GM21367 (cell line): ENCODE measurements at regions not wholly inside any gene's neighbourhood (a gene's known extent, or its start where the extent isn't known, plus 50 kb on each side); places are given as distances from the start of the nearest gene placed in this dataset.
"Not testable (repeated sequence)": the region's sequence is repeated elsewhere in the genome, so short reads cannot be mapped to it uniquely, and the experiment has no call there.

Experiments
- ATAC-seq: cut with Tn5 transposase; IDR thresholded peaks from one replicate; pipeline ENCODE4 v1.9.1; 2021; ENCODE audit not compliant: unreplicated experiment

GRCh38 chr5:109630093-109630492, 59.6 kb upstream of the MAN2A1 start:
- ATAC-seq: no peak

DNA sequence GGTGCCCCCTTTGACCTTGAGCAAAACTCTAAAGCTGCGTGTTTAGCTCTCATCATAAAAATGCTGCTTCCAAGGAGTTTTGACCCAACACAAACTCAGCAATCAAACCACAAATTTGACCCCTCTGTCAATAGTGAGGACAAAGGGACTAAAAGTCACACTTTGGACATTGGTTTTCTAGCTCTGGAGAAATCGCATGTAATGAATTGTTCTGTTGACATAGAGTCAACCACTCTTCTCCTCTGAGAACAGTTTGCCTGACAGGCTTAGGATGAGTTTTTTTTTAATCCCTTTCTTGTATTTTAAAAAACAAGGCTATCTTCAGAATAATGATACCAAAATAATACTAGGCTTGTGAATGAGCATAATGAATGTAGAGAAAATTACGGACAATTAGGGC, 61.1 kb upstream of the MAN2A1 start:
- ATAC-seq: no peak

- ATAC-seq: not testable (repeated sequence)
These were observed 68.5 kb upstream of the MAN2A1 start for GRCh38 chr5:109621266-109621665.

- ATAC-seq: no peak
These were observed 69.1 kb upstream of the MAN2A1 start for GRCh38 chr5:109620651-109621050.

DNA sequence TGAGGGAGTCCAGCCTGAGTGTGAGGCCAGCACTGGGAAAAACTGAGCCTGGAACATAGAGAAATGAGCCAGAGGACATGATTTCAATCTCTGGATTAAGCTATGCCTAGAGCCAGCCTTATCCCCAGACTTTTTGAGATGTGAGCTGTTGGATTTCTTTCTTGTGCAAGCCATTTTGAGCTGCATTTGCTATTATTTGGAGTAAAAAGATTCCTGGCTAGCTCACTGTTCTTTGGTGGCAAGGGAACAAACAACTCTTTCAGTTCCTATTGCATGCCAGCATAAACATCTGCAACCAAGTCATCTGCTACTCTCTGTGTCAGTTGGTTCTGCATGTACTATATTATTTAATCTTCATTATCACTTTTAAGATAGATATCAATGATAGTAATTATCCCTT, 70.1 kb upstream of the MAN2A1 start:
- no peak for ATAC-seq

GRCh38 chr5:109619021-109619460, 70.7 kb upstream of the MAN2A1 start:
- ATAC-seq: no peak

DNA sequence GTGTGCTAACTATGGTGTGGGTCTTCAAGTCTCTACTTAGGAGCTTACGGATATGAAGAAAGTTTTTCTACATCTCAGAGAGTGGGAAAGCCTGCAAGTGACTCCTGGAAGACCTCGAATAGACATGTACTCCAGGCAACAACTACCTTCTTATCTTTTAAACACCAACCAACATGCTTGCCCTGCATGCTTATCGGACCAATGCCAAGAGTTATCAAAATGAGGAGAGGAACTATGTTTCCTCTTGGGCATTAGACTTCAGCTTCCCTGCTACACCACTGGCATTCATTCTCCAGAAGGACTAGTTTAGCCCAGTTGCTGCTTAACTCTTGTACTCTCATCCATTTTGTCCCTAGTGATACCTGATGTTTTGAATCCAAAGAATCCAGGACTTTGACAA, 74.7 kb upstream of the MAN2A1 start:
- ATAC-seq: no peak

GRCh38 chr5:109614301-109614700, 75.4 kb upstream of the MAN2A1 start:
- no peak for ATAC-seq

DNA sequence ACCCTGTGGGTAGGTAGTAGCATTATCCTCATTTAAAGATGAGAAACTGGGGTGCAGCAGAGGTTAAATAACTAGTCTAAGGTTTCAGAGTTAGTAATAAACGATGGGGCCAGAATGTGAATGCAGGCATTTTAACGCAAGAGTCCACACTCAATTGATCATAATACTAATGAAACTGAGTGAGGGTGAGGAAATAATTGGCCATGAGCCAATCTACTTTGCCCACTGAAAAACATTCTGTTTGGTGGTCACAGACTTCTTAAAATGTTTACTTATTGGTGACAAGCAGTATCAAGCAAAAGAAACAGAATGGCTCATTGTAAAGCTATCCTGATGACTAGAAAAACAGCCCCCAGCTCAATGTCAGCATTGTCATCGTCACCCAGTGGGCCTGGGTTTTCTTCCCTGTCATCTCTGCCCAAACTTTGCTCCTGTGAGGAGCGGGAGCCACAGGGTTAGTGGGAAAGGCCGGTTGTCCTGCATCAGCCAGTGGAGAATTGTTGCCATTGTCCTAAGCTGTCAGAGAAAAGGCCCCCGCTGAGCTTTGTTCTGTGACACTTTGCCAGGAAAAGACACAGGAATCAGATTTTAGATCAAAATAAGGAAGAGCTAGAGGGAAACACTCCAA, 77.3 kb upstream of the MAN2A1 start:
- no peak for ATAC-seq

- ATAC-seq: no peak
These were observed 78.2 kb upstream of the MAN2A1 start for GRCh38 chr5:109611505-109611904.

DNA sequence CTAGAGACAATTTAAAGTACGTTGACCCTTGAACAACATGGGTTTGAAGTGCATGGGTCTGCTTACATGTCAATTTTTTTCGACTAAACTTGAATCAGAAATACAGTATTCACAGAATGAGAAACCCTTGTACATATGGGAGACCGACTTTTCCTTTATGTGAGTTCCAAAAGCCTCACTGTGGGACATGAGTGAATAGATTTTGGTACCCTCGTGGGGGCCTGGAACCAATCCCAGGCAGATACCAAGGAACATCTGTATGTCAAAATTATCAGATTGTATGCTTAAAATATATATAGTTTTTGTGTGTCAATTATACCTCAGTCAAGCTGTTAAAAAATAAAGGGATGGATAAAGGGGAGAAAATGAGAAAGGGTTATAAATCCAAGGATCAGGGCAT, 78.7 kb upstream of the MAN2A1 start:
- ATAC-seq: no peak

DNA sequence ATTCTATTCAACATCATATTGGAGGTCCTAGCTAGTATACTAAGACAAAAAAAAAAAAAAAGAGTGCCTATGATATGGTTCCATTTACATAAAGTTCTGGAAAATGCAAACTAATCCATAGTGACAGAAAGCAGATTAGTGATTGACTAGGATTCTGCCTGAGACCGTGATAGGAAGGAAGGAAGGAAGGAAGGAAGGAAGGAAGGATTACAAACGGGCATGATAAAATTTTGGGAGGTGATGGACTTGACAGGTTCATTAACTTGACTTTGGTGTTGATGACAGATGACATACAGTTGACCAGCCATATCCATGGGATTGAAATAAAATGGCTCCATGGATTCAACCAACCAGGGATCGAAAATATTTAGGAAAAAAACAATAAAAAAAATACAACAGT, 79.1 kb upstream of the MAN2A1 start:
- no peak for ATAC-seq

DNA sequence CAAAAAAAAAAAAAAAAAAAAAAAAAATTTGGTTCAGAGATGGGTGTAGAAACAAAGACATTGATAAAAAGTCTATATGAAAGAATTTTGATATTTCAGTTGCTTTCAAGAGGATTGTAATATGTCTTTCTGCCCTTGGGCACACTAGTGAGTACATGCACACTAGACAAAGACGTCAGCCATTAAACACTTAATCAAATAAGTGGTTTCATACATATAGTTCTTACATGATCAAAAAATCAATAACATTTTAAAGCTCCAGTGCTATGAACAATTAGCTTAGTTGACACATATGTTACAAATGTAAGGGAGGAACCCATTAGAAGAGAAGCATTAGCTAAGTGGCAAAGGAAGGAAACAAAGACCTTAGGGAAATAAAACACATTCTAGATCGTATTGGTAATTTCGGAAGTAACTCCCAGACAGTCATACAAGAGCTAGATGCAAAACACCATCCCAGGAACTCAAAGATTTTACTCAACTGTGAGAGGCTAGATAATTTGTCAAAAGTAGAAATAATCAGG, 84.5 kb upstream of the MAN2A1 start:
- no peak for ATAC-seq

DNA sequence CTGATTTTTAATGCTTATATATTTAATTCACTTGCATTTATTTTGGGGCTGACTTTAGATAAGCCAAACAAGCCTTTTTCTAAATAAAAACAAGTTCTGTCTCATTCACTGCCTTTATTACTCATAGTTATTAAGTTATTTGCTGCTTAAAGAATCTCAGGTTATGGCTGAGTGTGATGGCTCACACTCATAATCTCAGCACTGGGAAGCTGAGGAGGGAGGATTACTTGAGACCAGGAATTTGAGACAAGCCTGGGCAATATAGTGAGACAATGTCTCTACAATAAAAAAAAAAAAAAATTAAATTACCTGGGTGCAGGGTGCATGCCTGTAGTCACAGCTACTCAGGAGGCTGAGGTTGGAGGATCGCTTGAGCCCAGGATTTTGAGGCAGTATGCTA, 85.0 kb upstream of the MAN2A1 start:
- ATAC-seq: no peak

DNA sequence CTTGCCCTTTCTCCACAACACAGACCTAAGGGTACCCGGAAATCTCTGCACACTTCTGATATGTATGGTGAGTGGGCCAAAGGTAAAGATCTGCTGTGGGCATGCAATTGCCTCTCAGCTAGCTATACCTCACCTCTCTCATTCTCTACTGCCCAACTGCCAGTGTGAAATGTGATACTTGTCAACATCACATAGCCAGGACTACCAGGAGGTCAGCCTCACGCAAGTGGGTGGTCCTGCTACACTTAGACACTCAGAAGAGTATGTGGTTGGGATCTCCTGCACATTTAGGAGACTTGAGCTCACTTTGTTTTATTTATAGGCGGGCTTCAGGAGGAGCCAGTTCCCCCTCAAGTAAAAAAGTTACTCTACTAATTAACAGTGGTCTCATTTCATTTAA, 88.0 kb upstream of the MAN2A1 start:
- no peak for ATAC-seq

- ATAC-seq: no peak
These were observed 91.8 kb upstream of the MAN2A1 start for GRCh38 chr5:109597893-109598292.

DNA sequence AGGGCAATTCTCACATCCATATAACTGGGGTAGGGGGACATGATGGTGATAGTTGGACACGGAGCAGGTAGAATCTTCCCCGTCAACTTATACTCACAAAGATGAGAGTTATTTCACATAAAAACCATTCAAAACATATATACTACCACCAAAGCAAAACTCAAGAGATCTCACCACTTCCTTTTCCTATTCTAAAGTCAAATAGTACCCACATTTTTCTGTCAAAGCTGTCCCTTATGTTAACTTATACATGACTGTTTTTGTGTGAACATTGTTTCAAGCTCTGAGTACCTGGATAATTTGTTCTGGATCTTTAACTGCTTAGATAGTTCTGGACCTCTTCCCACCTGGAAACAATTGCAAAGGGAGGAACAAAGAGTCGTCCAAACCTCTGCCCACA, 95.5 kb upstream of the MAN2A1 start:
- ATAC-seq: no peak

DNA sequence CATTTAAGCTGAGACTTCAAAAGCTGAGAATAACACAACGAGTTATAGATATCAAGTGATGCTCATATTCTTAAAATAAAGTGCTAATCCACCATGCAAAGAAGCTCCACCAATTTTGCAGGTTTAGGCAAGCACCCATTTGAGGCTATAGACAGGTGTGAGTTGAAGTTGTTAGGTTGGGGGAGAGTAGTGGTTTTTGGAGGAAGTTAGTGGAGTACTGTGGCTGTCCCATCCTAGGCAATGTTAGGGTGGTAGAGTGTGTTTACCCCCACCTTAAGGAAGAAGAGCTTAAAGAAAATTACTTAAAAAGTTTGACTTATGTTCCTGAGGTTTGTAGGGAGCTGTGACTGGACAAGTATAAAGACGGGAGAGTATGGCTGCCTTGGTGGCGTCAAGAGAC, 98.9 kb upstream of the MAN2A1 start:
- no peak for ATAC-seq

GRCh38 chr5:109589986-109590385, 99.7 kb upstream of the MAN2A1 start:
- ATAC-seq: no peak

- no peak for ATAC-seq
These were observed 100.5 kb upstream of the MAN2A1 start for GRCh38 chr5:109589239-109589638.

DNA sequence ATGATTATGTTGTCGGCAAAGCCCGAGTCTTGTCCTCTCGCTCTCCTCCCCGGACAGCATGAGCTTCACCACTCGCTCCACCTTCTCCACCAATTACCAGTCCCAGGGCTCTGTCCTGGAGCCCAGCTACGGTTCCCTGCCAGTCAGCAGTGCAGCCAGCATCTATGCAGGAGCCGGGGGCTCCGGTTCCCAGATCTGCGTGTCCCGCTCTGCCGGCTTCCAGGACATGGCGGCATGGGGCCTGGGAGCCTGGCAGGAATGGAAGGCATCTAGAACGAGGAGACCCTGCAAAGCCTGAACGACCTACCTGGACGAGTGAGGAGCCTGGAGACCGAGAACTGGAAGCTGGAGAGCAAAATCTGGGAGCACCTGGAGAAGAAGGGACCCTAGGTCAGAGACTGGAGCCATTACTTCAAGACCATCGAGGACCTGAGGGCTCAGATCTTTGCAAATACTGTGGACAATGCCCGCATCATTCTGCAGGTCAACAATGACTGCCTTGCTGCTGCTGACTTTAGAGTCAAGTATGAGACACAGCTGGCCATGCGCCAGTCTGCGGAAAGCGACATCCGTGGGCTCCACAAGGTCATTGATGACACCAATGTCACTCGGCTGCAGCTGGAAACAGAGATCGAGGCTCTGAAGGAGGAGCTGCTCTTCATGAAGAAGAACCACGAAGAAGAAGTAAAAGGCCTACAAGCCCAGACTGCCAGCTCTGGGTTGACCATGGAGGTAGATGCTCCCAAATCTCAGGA, 101.3 kb upstream of the MAN2A1 start:
- ATAC-seq: no peak

DNA sequence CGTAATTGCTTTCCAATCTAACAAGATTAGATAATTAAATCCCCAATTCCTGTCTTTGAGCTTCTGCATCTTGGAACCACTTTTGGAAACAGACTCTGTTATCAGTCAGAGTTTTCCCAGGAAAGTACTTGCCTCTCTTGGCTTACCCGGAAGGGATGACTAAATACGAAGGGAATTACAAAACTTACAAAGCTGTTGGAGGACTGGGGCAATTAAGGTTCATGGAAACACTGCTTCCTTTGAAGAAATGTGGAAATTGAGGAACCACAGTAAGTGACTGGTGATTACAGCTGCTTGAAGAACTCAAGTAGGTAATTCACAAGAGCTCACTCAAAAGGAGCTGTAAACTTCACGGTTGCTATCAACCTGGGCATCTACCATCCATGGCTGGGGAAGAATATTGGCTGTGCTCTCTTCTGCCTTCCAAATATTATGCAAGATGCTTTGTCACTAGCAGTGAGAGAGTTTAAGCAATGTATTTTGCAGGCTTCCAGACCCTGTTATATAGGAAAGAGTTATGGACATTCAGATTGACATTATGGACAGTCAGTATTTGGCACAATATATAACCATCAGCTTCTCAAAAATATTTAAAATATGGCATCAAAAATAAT, 104.6 kb upstream of the MAN2A1 start:
- ATAC-seq: no peak
